ENCODE measurements at regions not wholly inside any gene's neighbourhood (a gene's known extent, or its start where the extent isn't known, plus 50 kb on each side); places are given as distances from the start of the nearest gene placed in this dataset.
"Not testable (repeated sequence)": the region's sequence is repeated elsewhere in the genome, so short reads cannot be mapped to it uniquely, and the experiment has no call there.

- no peaks in the 10 kb centered on the region for H3K36me3 ChIP-seq
- intact Hi-C loops (cut with DNase I): no loop called here
- no peak overlapping the region for H3K4me3 ChIP-seq
- TF ChIP-seq, protein P1, sequence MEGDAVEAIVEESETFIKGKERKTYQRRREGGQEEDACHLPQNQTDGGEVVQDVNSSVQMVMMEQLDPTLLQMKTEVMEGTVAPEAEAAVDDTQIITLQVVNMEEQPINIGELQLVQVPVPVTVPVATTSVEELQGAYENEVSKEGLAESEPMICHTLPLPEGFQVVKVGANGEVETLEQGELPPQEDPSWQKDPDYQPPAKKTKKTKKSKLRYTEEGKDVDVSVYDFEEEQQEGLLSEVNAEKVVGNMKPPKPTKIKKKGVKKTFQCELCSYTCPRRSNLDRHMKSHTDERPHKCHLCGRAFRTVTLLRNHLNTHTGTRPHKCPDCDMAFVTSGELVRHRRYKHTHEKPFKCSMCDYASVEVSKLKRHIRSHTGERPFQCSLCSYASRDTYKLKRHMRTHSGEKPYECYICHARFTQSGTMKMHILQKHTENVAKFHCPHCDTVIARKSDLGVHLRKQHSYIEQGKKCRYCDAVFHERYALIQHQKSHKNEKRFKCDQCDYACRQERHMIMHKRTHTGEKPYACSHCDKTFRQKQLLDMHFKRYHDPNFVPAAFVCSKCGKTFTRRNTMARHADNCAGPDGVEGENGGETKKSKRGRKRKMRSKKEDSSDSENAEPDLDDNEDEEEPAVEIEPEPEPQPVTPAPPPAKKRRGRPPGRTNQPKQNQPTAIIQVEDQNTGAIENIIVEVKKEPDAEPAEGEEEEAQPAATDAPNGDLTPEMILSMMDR (IDR thresholded peaks at IDR 0.05): no peak
- H3K9me3 ChIP-seq: no peaks in the 10 kb centered on the region
- no peaks in the 10 kb centered on the region for H3K4me1 ChIP-seq
- peak; percentile 36 for DNase-seq
- H3K27me3 ChIP-seq: no peaks in the 10 kb centered on the region
- no peak for ATAC-seq
- H3K27ac ChIP-seq: no peak overlapping the region
Measured at GRCh38 chr2:128601298-128602037, 282.8 kb upstream of the HS6ST1 start.

DNA sequence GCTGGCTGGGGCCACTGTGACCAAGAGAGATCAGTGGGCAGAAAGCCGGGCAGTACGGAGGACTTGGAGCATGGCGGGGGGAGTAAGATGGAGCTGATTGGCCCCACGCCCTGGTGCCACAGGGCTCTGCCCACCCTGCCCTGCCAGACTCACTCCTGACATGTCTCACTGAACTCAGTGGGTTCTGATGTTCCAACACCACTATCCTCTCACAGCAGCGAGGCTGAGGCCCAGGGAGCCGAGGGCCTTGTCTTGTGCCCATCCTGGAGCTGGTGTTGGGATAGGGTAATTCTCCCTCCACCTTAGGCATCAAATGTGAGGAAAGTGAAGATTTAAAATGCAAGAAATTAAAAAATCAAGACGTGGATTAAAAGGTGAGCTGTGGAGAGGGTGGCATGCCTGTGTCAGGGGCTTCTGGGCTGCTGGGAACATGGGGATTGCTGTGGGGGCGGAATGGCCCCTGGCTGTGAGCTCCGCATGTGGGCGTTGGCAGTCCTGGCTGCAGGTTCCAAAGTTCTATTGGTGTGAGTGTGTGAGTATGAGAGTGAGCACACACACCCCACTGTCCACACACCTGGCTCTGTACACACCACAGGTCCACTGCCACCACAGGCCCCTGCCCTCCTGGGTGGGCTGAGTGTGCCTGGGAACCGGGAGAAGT, 283.5 kb upstream of the HS6ST1 start:
- no peaks in the 10 kb centered on the region for H3K36me3 ChIP-seq
- peak; percentile 35 for DNase-seq
- H3K4me3 ChIP-seq: no peak overlapping the region
- no peak for ATAC-seq
- no peaks in the 10 kb centered on the region for H3K9me3 ChIP-seq
- no peak overlapping the region for H3K27ac ChIP-seq
- intact Hi-C loops (cut with DNase I): no loop called here
- TF ChIP-seq, protein P1 (IDR thresholded peaks at IDR 0.05): no peak
- no peaks in the 10 kb centered on the region for H3K27me3 ChIP-seq
- no peaks in the 10 kb centered on the region for H3K4me1 ChIP-seq

- H3K27ac ChIP-seq: no peak overlapping the region
- TF ChIP-seq, protein P1 (IDR thresholded peaks at IDR 0.05): no peak
- H3K36me3 ChIP-seq: no peaks in the 10 kb centered on the region
- no peak overlapping the region for H3K4me3 ChIP-seq
- DNase-seq: peak; percentile 57
- no peaks in the 10 kb centered on the region for H3K9me3 ChIP-seq
- H3K4me1 ChIP-seq: no peaks in the 10 kb centered on the region
- no peak for ATAC-seq
- intact Hi-C loops (cut with DNase I): no loop called here
- no peaks in the 10 kb centered on the region for H3K27me3 ChIP-seq
Measured at GRCh38 chr2:128602699-128603101, 284.0 kb upstream of the HS6ST1 start.

DNA sequence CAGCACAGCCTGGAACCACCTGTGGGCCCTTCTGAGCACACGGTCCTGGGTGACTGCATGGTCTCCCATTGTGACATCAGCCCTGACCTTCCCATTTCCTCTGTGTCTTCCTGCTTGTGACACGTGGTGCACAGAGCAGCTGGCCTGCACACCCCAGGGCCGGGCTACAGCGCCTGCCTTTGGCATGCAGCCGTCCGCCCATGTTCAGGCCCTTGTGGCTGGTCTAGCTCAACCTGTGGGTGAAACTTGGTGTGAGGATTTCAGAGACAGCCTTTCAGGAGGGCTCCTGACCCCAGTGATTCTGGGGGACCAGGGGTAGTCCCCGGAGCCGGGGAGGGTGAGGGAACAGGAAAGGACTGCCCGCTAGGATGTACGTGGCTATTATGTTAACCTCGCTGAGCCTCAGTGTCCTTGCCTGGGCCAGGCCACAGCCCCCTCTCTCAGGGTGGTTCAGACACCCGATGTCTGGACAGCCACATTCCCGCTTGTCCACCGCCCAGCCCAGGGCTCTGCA, 284.8 kb upstream of the HS6ST1 start:
- no peak overlapping the region for H3K4me3 ChIP-seq
- no peak overlapping the region for H3K27ac ChIP-seq
- no peaks in the 10 kb centered on the region for H3K4me1 ChIP-seq
- intact Hi-C loops (cut with DNase I): no loop called here
- H3K9me3 ChIP-seq: no peaks in the 10 kb centered on the region
- ATAC-seq (peak; percentile 39), DNase-seq (peak; percentile 65)
- H3K36me3 ChIP-seq: no peaks in the 10 kb centered on the region
- TF ChIP-seq, protein P1 (IDR thresholded peaks at IDR 0.05): no peak
- H3K27me3 ChIP-seq: no peaks in the 10 kb centered on the region

DNA sequence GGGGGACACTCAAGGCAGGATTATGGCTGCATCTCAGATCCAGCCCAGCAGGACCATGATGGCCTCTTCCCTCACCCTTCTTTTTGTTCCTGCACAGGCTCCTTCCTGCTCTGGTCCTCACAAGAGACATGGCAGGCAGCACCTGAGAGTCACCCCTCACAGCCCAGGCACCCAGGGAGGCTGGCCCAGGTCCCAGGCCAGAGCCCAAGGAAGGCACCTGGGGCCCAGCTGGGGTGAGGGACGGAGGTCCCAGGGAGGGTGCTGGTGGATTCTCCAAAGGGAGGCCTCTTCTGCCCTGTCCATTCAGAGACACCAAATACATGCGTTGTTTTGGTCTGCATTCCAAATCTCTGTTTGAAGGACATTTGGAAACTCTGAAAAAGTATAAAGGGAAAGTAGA, 285.4 kb upstream of the HS6ST1 start:
- Histone ChIP-seq H3K9me3 (no peaks in the 10 kb centered on the region), H3K4me1 (no peaks in the 10 kb centered on the region), H3K27ac (no peak overlapping the region), H3K27me3 (no peaks in the 10 kb centered on the region), H3K4me3 (no peak overlapping the region), H3K36me3 (no peaks in the 10 kb centered on the region)
- intact Hi-C loops (cut with DNase I): no loop called here
- no peak for ATAC-seq
- DNase-seq: peak; percentile 46
- TF ChIP-seq, protein P1 (IDR thresholded peaks at IDR 0.05): no peak

- H3K4me3 ChIP-seq; H3K27ac ChIP-seq; DNase-seq; intact Hi-C loops (cut with DNase I); H3K9me3 ChIP-seq; H3K27me3 ChIP-seq; H3K36me3 ChIP-seq; ATAC-seq; H3K4me1 ChIP-seq: not testable (repeated sequence)
Measured at GRCh38 chr2:128604581-128604980, 285.9 kb upstream of the HS6ST1 start.
